ENCODE measurements at regions not wholly inside any gene's neighbourhood (a gene's known extent, or its start where the extent isn't known, plus 50 kb on each side); places are given as distances from the start of the nearest gene placed in this dataset.

DNA sequence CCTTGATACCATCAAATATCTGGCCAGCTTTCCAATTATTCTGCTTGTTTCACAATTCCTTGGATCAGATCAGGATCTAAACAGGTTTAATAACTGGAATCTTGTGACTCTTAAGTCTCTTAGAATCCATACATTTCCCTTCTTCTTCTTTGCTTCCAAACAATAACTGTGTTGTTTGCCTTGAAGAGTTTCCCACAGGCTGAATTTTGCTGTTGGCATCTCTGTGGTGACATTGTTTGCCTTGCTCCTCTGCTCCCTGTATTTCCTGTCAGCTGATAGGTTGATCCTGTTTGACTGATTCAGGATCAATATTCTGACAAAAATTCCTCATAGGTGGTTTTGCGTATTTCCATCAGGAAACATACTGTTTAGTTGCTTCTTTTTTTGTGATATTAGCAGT, 248.4 kb upstream of the LMCD1 start (continued):
- TF ChIP-seq, protein P1, sequence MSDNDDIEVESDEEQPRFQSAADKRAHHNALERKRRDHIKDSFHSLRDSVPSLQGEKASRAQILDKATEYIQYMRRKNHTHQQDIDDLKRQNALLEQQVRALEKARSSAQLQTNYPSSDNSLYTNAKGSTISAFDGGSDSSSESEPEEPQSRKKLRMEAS (IDR thresholded peaks at IDR 0.05): no peak
- no peak for TF ChIP-seq SP1 (IDR thresholded peaks at IDR 0.05)
- no peak for TF ChIP-seq RAD21 (IDR thresholded peaks at IDR 0.05)
- TF ChIP-seq FOXA1 (IDR thresholded peaks at IDR 0.05): no peak
- TF ChIP-seq, protein P2, sequence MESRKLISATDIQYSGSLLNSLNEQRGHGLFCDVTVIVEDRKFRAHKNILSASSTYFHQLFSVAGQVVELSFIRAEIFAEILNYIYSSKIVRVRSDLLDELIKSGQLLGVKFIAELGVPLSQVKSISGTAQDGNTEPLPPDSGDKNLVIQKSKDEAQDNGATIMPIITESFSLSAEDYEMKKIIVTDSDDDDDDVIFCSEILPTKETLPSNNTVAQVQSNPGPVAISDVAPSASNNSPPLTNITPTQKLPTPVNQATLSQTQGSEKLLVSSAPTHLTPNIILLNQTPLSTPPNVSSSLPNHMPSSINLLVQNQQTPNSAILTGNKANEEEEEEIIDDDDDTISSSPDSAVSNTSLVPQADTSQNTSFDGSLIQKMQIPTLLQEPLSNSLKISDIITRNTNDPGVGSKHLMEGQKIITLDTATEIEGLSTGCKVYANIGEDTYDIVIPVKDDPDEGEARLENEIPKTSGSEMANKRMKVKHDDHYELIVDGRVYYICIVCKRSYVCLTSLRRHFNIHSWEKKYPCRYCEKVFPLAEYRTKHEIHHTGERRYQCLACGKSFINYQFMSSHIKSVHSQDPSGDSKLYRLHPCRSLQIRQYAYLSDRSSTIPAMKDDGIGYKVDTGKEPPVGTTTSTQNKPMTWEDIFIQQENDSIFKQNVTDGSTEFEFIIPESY (IDR thresholded peaks at IDR 0.05): no peak
- TF ChIP-seq TAF1 (conservative IDR thresholded peaks at IDR 0.05): no peak

DNA sequence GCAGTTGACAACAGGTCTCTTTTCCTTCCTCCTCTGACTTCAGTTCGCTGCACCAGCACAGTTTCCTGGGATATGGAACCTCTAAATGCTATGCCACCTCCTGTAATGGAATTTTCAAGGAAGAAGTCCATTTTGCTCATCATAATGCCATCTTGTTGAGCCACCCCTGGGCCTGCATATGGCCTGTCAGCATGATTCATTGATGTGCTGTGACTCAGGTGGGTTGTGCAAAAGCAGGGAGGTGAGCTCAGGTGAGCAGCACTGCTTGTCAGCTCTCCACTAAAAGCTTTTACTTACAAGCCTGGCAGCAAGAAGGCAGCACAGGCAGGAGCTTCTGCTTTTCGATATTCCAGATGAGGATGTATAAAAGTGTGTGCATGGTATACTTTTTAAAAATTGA, 247.1 kb upstream of the LMCD1 start:
- WGBS: 84% methylated on average over 2 of the region's 2 CpGs
- no peaks in the 10 kb centered on the region for H3K36me3 ChIP-seq (ENCODE audit: control insufficient read depth in 4 of 4, insufficient read depth in 3 of 4, low read depth in 1 of 4, low read length in 3 of 4)
- no peak overlapping the region for H3K4me3 ChIP-seq (ENCODE audit: low read depth in 1 of 3, low read length in 3 of 3)
- H3K27ac ChIP-seq (ENCODE audit: low read depth in 1 of 2, low read length in 2 of 2): no peak overlapping the region
- H3K9ac ChIP-seq (ENCODE audit: low read depth in 1 of 2, low read length in 2 of 2): no peak overlapping the region
- no peak for TF ChIP-seq JUND (IDR thresholded peaks at IDR 0.05)
- no peak for TF ChIP-seq FOXA1 (IDR thresholded peaks at IDR 0.05)
- no peak for TF ChIP-seq HNF4G (IDR thresholded peaks at IDR 0.05)
- no peak for TF ChIP-seq YY1 (IDR thresholded peaks at IDR 0.05)
- TF ChIP-seq NR2F2 (IDR thresholded peaks at IDR 0.05): no peak
- no peak for TF ChIP-seq EGR1 (IDR thresholded peaks at IDR 0.05; ENCODE audit: low read depth in 2 of 2)
- TF ChIP-seq GABPA (IDR thresholded peaks at IDR 0.05 in 1 of 2, conservative IDR thresholded peaks at IDR 0.05 in 1 of 2): no peak
- TF ChIP-seq RAD21 (IDR thresholded peaks at IDR 0.05): no peak
- TF ChIP-seq, protein P3, sequence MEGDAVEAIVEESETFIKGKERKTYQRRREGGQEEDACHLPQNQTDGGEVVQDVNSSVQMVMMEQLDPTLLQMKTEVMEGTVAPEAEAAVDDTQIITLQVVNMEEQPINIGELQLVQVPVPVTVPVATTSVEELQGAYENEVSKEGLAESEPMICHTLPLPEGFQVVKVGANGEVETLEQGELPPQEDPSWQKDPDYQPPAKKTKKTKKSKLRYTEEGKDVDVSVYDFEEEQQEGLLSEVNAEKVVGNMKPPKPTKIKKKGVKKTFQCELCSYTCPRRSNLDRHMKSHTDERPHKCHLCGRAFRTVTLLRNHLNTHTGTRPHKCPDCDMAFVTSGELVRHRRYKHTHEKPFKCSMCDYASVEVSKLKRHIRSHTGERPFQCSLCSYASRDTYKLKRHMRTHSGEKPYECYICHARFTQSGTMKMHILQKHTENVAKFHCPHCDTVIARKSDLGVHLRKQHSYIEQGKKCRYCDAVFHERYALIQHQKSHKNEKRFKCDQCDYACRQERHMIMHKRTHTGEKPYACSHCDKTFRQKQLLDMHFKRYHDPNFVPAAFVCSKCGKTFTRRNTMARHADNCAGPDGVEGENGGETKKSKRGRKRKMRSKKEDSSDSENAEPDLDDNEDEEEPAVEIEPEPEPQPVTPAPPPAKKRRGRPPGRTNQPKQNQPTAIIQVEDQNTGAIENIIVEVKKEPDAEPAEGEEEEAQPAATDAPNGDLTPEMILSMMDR (IDR thresholded peaks at IDR 0.05; ENCODE audit: low read depth, low read length, missing input control): no peak
- TF ChIP-seq RXRA (IDR thresholded peaks at IDR 0.05): no peak
- no peak for TF ChIP-seq SP1 (IDR thresholded peaks at IDR 0.05)
- no peak for DNase-seq (ENCODE audit: low spot score)
- peaks cover 0 to 6% (median 3%) of the 10 kb centered on the region in 4 donors for H3K9me3 ChIP-seq (ENCODE audit: control insufficient read depth in 4 of 4, low read length in 3 of 4)
- no peaks in the 10 kb centered on the region for H3K27me3 ChIP-seq (ENCODE audit: control insufficient read depth in 4 of 4, insufficient read depth in 4 of 4, low read length in 3 of 4)
- no peaks in the 10 kb centered on the region for H3K4me1 ChIP-seq (ENCODE audit: control insufficient read depth in 4 of 4, insufficient read depth in 4 of 4, low read length in 3 of 4)

DNA sequence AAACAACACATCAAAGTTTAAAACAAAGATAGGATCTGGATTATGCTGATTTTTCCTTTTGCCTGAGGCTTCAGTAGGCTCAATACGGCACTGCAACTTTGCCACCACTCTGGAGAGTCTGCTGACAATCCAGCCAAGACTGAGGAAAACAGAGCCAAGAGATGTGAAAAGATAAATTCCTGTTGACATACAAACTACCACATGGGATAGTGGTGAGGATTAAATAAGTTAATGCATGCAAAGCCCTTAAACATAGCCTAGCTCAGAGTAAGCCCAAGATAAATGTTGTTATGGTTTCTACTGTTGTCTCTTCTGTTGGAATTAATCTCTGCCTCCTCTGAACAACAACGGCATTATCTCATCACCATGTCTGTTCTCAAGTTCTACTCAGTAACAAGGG, 245.9 kb upstream of the LMCD1 start:
- H3K36me3 ChIP-seq (ENCODE audit: control insufficient read depth in 4 of 4, insufficient read depth in 3 of 4, low read depth in 1 of 4, low read length in 3 of 4): no peaks in the 10 kb centered on the region
- no peak overlapping the region for H3K9ac ChIP-seq (ENCODE audit: low read depth in 1 of 2, low read length in 2 of 2)
- H3K27me3 ChIP-seq (ENCODE audit: control insufficient read depth in 4 of 4, insufficient read depth in 4 of 4, low read length in 3 of 4): no peaks in the 10 kb centered on the region
- peaks cover 0 to 6% (median 3%) of the 10 kb centered on the region in 4 donors for H3K9me3 ChIP-seq (ENCODE audit: control insufficient read depth in 4 of 4, low read length in 3 of 4)
- WGBS: 92% methylated on average over 2 of the region's 2 CpGs
- no peak overlapping the region for H3K27ac ChIP-seq (ENCODE audit: low read depth in 1 of 2, low read length in 2 of 2)
- no peaks in the 10 kb centered on the region for H3K4me1 ChIP-seq (ENCODE audit: control insufficient read depth in 4 of 4, insufficient read depth in 4 of 4, low read length in 3 of 4)
- H3K4me3 ChIP-seq (ENCODE audit: low read depth in 1 of 3, low read length in 3 of 3): no peak overlapping the region
- DNase-seq (ENCODE audit: low spot score): no peak
- no peak for TF ChIP-seq FOXA2 (IDR thresholded peaks at IDR 0.05)
- TF ChIP-seq GABPA (IDR thresholded peaks at IDR 0.05 in 1 of 2, conservative IDR thresholded peaks at IDR 0.05 in 1 of 2): no peak
- TF ChIP-seq EGR1 (IDR thresholded peaks at IDR 0.05; ENCODE audit: low read depth in 2 of 2): no peak
- no peak for TF ChIP-seq YY1 (IDR thresholded peaks at IDR 0.05)
- TF ChIP-seq JUND (IDR thresholded peaks at IDR 0.05): no peak
- no peak for TF ChIP-seq TAF1 (conservative IDR thresholded peaks at IDR 0.05)
- TF ChIP-seq SP1 (IDR thresholded peaks at IDR 0.05): no peak
- no peak for TF ChIP-seq NR2F2 (IDR thresholded peaks at IDR 0.05)
- TF ChIP-seq RXRA (IDR thresholded peaks at IDR 0.05): no peak
- TF ChIP-seq, protein P4, sequence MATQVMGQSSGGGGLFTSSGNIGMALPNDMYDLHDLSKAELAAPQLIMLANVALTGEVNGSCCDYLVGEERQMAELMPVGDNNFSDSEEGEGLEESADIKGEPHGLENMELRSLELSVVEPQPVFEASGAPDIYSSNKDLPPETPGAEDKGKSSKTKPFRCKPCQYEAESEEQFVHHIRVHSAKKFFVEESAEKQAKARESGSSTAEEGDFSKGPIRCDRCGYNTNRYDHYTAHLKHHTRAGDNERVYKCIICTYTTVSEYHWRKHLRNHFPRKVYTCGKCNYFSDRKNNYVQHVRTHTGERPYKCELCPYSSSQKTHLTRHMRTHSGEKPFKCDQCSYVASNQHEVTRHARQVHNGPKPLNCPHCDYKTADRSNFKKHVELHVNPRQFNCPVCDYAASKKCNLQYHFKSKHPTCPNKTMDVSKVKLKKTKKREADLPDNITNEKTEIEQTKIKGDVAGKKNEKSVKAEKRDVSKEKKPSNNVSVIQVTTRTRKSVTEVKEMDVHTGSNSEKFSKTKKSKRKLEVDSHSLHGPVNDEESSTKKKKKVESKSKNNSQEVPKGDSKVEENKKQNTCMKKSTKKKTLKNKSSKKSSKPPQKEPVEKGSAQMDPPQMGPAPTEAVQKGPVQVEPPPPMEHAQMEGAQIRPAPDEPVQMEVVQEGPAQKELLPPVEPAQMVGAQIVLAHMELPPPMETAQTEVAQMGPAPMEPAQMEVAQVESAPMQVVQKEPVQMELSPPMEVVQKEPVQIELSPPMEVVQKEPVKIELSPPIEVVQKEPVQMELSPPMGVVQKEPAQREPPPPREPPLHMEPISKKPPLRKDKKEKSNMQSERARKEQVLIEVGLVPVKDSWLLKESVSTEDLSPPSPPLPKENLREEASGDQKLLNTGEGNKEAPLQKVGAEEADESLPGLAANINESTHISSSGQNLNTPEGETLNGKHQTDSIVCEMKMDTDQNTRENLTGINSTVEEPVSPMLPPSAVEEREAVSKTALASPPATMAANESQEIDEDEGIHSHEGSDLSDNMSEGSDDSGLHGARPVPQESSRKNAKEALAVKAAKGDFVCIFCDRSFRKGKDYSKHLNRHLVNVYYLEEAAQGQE (IDR thresholded peaks at IDR 0.05): no peak
- TF ChIP-seq, protein P5, sequence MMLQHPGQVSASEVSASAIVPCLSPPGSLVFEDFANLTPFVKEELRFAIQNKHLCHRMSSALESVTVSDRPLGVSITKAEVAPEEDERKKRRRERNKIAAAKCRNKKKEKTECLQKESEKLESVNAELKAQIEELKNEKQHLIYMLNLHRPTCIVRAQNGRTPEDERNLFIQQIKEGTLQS (IDR thresholded peaks at IDR 0.05): no peak
- TF ChIP-seq, protein P2 (IDR thresholded peaks at IDR 0.05): no peak
- no peak for TF ChIP-seq FOXA1 (IDR thresholded peaks at IDR 0.05)
- TF ChIP-seq, protein P3 (IDR thresholded peaks at IDR 0.05; ENCODE audit: low read depth, low read length, missing input control): no peak
- no peak for TF ChIP-seq RAD21 (IDR thresholded peaks at IDR 0.05)
